Lower leg skin (tissue), 4 donors: ENCODE measurements at regions not wholly inside any gene's neighbourhood (a gene's known extent, or its start where the extent isn't known, plus 50 kb on each side); places are given as distances from the start of the nearest gene placed in this dataset.
A peak's percentile ranks its signal among the peaks of the same experiment; 100 is the strongest.

ENCODE experiments used
- DNase-seq, 2 donors: peaks; one replicate each; pipeline ENCODE4 v3.0.0-alpha.2; 2019; ENCODE audit warnings: low spot score in 2 of 2
- H3K4me3 ChIP-seq: fragments of 200-600 bp; sonication (generic); 2 replicates; pipeline ENCODE4 v1.5.1; 2017; ENCODE audit warnings: mild to moderate bottlenecking, low read depth; ENCODE audit not compliant: poor library complexity, severe bottlenecking
- CTCF ChIP-seq, 3 donors: fragments of 450-650 bp; IDR thresholded peaks; one replicate each; pipeline ENCODE4 v1.5.1; 2016; ENCODE audit warnings: antibody characterized with exemption in 3 of 3, mild to moderate bottlenecking in 3 of 3, moderate library complexity in 2 of 3
- POLR2A ChIP-seq, 2 donors: fragments of 450-650 bp; IDR thresholded peaks; one replicate each; pipeline ENCODE4 v1.6.1; 2016 to 2017; ENCODE audit warnings: antibody characterized with exemption in 2 of 2, mild to moderate bottlenecking in 1 of 2, moderate library complexity in 1 of 2
- WGBS, 2 donors: methylation state at CpG; one replicate each; pipeline ENCODE4 v1.1.5; 2018; 5-methylcytosine and 5-hydroxymethylcytosine counted together
- intact Hi-C: fragments of 100-400 bp; cut with DNase I; formaldehyde crosslinking; loops from one replicate; pipeline ENCODE4 v1.15.0; 2023; ENCODE audit warnings: low total_unique reads

GRCh38 chr3:128553560-128553959 lies 60.6 kb upstream of the GATA2 start:
- DNase-seq, result peak in 1 of 2 donors; percentile 29
- no peak for TF ChIP-seq POLR2A (IDR thresholded peaks at IDR 0.05)
- no peak for TF ChIP-seq CTCF (IDR thresholded peaks at IDR 0.05)
- H3K4me3 ChIP-seq, result no peak overlapping the region
- WGBS, 2 donors, result 75 to 88% methylated on average over 5 of the region's 5 CpGs
- intact Hi-C loops, result no loop called here

- intact Hi-C loops, result no loop called here
- WGBS, 2 donors, result 63 to 67% methylated on average over 4 of the region's 4 CpGs
- TF ChIP-seq CTCF (IDR thresholded peaks at IDR 0.05) (no peak), POLR2A (IDR thresholded peaks at IDR 0.05) (no peak)
- no peak overlapping the region for H3K4me3 ChIP-seq
- no peak for DNase-seq
Observed at GRCh38 chr3:128551867-128552266, 58.9 kb upstream of the GATA2 start.

GRCh38 chr3:128551451-128551850 lies 58.5 kb upstream of the GATA2 start:
- WGBS, 2 donors, result 59 to 76% methylated on average over 8 to 9 of the region's 9 CpGs
- intact Hi-C loops, result no loop called here
- TF ChIP-seq POLR2A (IDR thresholded peaks at IDR 0.05) (no peak), CTCF (IDR thresholded peaks at IDR 0.05) (no peak)
- DNase-seq, result peak in 1 of 2 donors; percentile 69
- no peak overlapping the region for H3K4me3 ChIP-seq

- DNase-seq, result peak in 1 of 2 donors; percentile 49
- TF ChIP-seq CTCF (IDR thresholded peaks at IDR 0.05), result no peak
- no peak for TF ChIP-seq POLR2A (IDR thresholded peaks at IDR 0.05)
- H3K4me3 ChIP-seq, result no peak overlapping the region
- intact Hi-C loops, result no loop called here
- 87 to 92% methylated on average over 18 of the region's 18 CpGs for WGBS, 2 donors
Observed at GRCh38 chr3:128550471-128551126, 57.6 kb upstream of the GATA2 start.

- intact Hi-C loops, result no loop called here
Observed at GRCh38 chr3:128550113-128550440, 57.1 kb upstream of the GATA2 start.

More at GRCh38 chr3:128550113-128550440, 57.1 kb upstream of the GATA2 start:
- TF ChIP-seq POLR2A (IDR thresholded peaks at IDR 0.05) (no peak), CTCF (IDR thresholded peaks at IDR 0.05) (no peak)
- peak in 1 of 2 donors; percentile 74 for DNase-seq
- no peak overlapping the region for H3K4me3 ChIP-seq
- WGBS, 2 donors, result 81 to 87% methylated on average over 2 of the region's 2 CpGs
